ES-I3 (cell line): ENCODE measurements at regions not wholly inside any gene's neighbourhood (a gene's known extent, or its start where the extent isn't known, plus 50 kb on each side); places are given as distances from the start of the nearest gene placed in this dataset.

ENCODE experiments used
- H3K36me3 ChIP-seq: 2 replicates; pipeline ENCODE4 v1.6.1; 2013; ENCODE audit warnings: mild to moderate bottlenecking, low read length, control low read depth, moderate library complexity; ENCODE audit not compliant: insufficient read depth
- H3K4me1 ChIP-seq: 2 replicates; pipeline ENCODE4 v1.6.1; 2013; ENCODE audit warnings: mild to moderate bottlenecking, control low read depth, low read length; ENCODE audit not compliant: insufficient read depth
- H3K9ac ChIP-seq: 2 replicates; pipeline ENCODE4 v1.6.1; 2013; ENCODE audit warnings: low read depth, mild to moderate bottlenecking, low read length, moderate library complexity
- H3K9me3 ChIP-seq: 2 replicates; pipeline ENCODE4 v1.6.1; 2013; ENCODE audit warnings: mild to moderate bottlenecking, low read length, moderate library complexity; ENCODE audit not compliant: control insufficient read depth, insufficient read depth

- H3K9me3 ChIP-seq, result 0 out of 2 replicates have a peak, but pooled peaks cover 3% of the 10 kb centered on the region
- H3K9ac ChIP-seq, result no peak overlapping the region
- H3K4me1 ChIP-seq, result no peaks in the 10 kb centered on the region
- H3K36me3 ChIP-seq, result no peaks in the 10 kb centered on the region
These were observed 122.4 kb upstream of the MVB12B start for GRCh38 chr9:126204197-126204596.

- Histone ChIP-seq H3K36me3 (no peaks in the 10 kb centered on the region), H3K9me3 (0 out of 2 replicates have a peak, but pooled peaks cover 3% of the 10 kb centered on the region), H3K4me1 (no peaks in the 10 kb centered on the region), H3K9ac (no peak overlapping the region)
These were observed 121.9 kb upstream of the MVB12B start for GRCh38 chr9:126204708-126205225.

- H3K36me3 ChIP-seq, result no peaks in the 10 kb centered on the region
- no peaks in the 10 kb centered on the region for H3K4me1 ChIP-seq
- H3K9ac ChIP-seq, result no peak overlapping the region
- H3K9me3 ChIP-seq, result 0 out of 2 replicates have a peak, but pooled peaks cover 3% of the 10 kb centered on the region
These were observed 121.4 kb upstream of the MVB12B start for GRCh38 chr9:126205265-126205664.

GRCh38 chr9:126205845-126206498 is 120.7 kb upstream of the MVB12B start:
- no peaks in the 10 kb centered on the region for H3K4me1 ChIP-seq
- H3K9ac ChIP-seq, result no peak overlapping the region
- H3K9me3 ChIP-seq, result 0 out of 2 replicates have a peak, but pooled peaks cover 3% of the 10 kb centered on the region
- no peaks in the 10 kb centered on the region for H3K36me3 ChIP-seq

- H3K9me3 ChIP-seq, result no peaks in the 10 kb centered on the region
- no peaks in the 10 kb centered on the region for H3K36me3 ChIP-seq
- no peaks in the 10 kb centered on the region for H3K4me1 ChIP-seq
- H3K9ac ChIP-seq, result no peak overlapping the region
These were observed 119.4 kb upstream of the MVB12B start for GRCh38 chr9:126207256-126207655.

GRCh38 chr9:126208216-126208758 is 118.3 kb upstream of the MVB12B start:
- Histone ChIP-seq H3K4me1 (no peaks in the 10 kb centered on the region), H3K9me3 (no peaks in the 10 kb centered on the region), H3K9ac (no peak overlapping the region), H3K36me3 (no peaks in the 10 kb centered on the region)

GRCh38 chr9:126211441-126212074 is 115.1 kb upstream of the MVB12B start:
- H3K9me3 ChIP-seq, result no peaks in the 10 kb centered on the region
- no peaks in the 10 kb centered on the region for H3K4me1 ChIP-seq
- no peak overlapping the region for H3K9ac ChIP-seq

GRCh38 chr9:126215486-126215885 is 111.1 kb upstream of the MVB12B start:
- 0 out of 2 replicates have a peak, but pooled peaks cover 3% of the 10 kb centered on the region for H3K4me1 ChIP-seq
- no peak overlapping the region for H3K9ac ChIP-seq
- no peaks in the 10 kb centered on the region for H3K36me3 ChIP-seq
- no peaks in the 10 kb centered on the region for H3K9me3 ChIP-seq

More at GRCh38 chr9:126211441-126212074, 115.1 kb upstream of the MVB12B start:
- no peaks in the 10 kb centered on the region for H3K36me3 ChIP-seq

- H3K9me3 ChIP-seq, result no peaks in the 10 kb centered on the region; the same call in 1 of the 2 replicates
- H3K9ac ChIP-seq, result no peak overlapping the region
- 0 out of 2 replicates have a peak, but pooled peaks cover 3% of the 10 kb centered on the region for H3K4me1 ChIP-seq
- no peaks in the 10 kb centered on the region for H3K36me3 ChIP-seq
These were observed 109.8 kb upstream of the MVB12B start for GRCh38 chr9:126216826-126217225.

GRCh38 chr9:126217250-126217653 is 109.4 kb upstream of the MVB12B start:
- H3K9ac ChIP-seq, result no peak overlapping the region
- H3K36me3 ChIP-seq, result no peaks in the 10 kb centered on the region
- peaks cover 2% of the 10 kb centered on the region; the same call in 1 of the 2 replicates for H3K9me3 ChIP-seq
- H3K4me1 ChIP-seq, result 0 out of 2 replicates have a peak, but pooled peaks cover 3% of the 10 kb centered on the region

GRCh38 chr9:126217797-126218196 is 108.8 kb upstream of the MVB12B start:
- Histone ChIP-seq H3K9me3 (peaks cover 2% of the 10 kb centered on the region; the same call in 1 of the 2 replicates), H3K36me3 (no peaks in the 10 kb centered on the region), H3K9ac (no peak overlapping the region), H3K4me1 (0 out of 2 replicates have a peak, but pooled peaks cover 3% of the 10 kb centered on the region)

GRCh38 chr9:126218359-126219125 is 108.1 kb upstream of the MVB12B start:
- Histone ChIP-seq H3K9me3 (peaks cover 2% of the 10 kb centered on the region; the same call in 1 of the 2 replicates), H3K36me3 (no peaks in the 10 kb centered on the region), H3K4me1 (0 out of 2 replicates have a peak, but pooled peaks cover 3% of the 10 kb centered on the region), H3K9ac (no peak overlapping the region)

GRCh38 chr9:126219166-126219565 is 107.5 kb upstream of the MVB12B start:
- Histone ChIP-seq H3K36me3 (no peaks in the 10 kb centered on the region), H3K9me3 (peaks cover 2% of the 10 kb centered on the region; the same call in 1 of the 2 replicates)

GRCh38 chr9:126219648-126220063 is 107.0 kb upstream of the MVB12B start:
- Histone ChIP-seq H3K9ac (no peak overlapping the region), H3K4me1 (0 out of 2 replicates have a peak, but pooled peaks cover 3% of the 10 kb centered on the region), H3K9me3 (peaks cover 2% of the 10 kb centered on the region; the same call in 1 of the 2 replicates)

More at GRCh38 chr9:126219166-126219565, 107.5 kb upstream of the MVB12B start:
- Histone ChIP-seq H3K4me1 (0 out of 2 replicates have a peak, but pooled peaks cover 3% of the 10 kb centered on the region), H3K9ac (no peak overlapping the region)

More at GRCh38 chr9:126219648-126220063, 107.0 kb upstream of the MVB12B start:
- no peaks in the 10 kb centered on the region for H3K36me3 ChIP-seq
